Spleen (tissue), 3 donors: ENCODE measurements at regions not wholly inside any gene's neighbourhood (a gene's known extent, or its start where the extent isn't known, plus 50 kb on each side); places are given as distances from the start of the nearest gene placed in this dataset.

Source experiments
- POLR2A ChIP-seq, 3 donors: fragments of 450-650 bp; IDR thresholded peaks; one replicate each; pipeline ENCODE4 v1.5.1; 2017; ENCODE audit warnings: antibody characterized with exemption in 3 of 3, mild to moderate bottlenecking in 1 of 3
- POLR2AphosphoS5 ChIP-seq, 3 donors: sonication (generic); formaldehyde crosslinking; IDR thresholded peaks; one replicate each; pipeline ENCODE4 v1.5.1; 2017; ENCODE audit warnings: antibody characterized with exemption in 3 of 3

GRCh38 chr7:77479536-77480088, 57.5 kb upstream of the PTPN12 start:
- TF ChIP-seq POLR2AphosphoS5 (IDR thresholded peaks at IDR 0.05) = no peak
- no peak for TF ChIP-seq POLR2A (IDR thresholded peaks at IDR 0.05)
